HT1080 (cell line): ENCODE measurements at regions not wholly inside any gene's neighbourhood (a gene's known extent, or its start where the extent isn't known, plus 50 kb on each side); places are given as distances from the start of the nearest gene placed in this dataset.

Experiments
- DNase-seq: peaks from one replicate; pipeline ENCODE4 v3.0.0-alpha.2; 2015; ENCODE audit warnings: low read depth

DNA sequence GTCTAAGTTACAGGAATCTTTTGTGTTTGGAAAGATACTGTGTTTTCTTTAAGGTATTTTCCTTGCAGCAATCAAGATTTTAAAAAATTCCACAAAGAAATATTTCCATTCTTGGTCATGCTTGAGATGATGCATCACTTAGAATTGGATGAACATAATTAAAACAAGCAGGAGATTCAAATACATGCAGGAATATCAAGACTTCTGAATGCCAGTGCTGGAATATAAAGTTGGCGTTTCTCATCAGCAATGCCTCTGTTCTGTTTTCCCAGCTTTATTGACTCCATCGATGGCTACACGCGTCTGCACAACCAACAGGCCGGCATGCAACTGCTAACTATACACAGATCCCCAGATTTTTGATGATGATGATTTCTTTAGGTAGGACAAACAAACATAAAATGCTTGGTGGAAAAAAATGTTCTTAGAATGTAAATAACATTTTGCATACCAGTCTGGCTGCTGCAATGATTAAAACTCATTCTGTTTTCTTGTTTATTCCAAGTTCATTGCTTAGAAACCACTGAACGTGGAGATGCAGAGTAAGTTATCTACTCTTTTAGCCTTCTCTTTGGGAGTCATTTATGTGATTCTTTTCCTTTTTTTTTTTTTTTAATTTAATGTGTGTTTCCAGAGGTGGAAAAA is 91.3 kb upstream of the FAM171A1 start:
- DNase-seq: no peak

- peak; percentile 52 for DNase-seq
These were observed 90.4 kb upstream of the FAM171A1 start for GRCh38 chr10:15461353-15462108.

GRCh38 chr10:15460661-15461060 is 89.6 kb upstream of the FAM171A1 start:
- DNase-seq: no peak

DNA sequence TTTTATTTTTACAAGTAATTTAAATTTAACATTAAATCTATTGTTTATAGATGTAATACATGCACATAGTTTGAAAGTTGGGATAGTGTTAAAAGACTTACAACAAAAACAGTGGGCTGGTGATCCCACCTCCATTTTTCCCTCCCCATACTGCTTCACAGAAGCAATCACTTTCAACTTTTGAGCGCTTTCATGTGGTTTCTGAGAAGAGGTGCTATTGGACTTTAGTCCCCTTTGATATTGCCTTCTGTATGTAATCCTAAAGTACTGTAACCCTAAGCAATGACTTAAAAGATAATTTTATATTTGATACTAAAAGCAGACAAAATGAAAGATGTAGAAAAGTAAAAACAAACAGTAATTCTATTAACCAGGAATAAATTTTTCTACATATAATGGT is 88.1 kb upstream of the FAM171A1 start:
- DNase-seq: no peak

DNA sequence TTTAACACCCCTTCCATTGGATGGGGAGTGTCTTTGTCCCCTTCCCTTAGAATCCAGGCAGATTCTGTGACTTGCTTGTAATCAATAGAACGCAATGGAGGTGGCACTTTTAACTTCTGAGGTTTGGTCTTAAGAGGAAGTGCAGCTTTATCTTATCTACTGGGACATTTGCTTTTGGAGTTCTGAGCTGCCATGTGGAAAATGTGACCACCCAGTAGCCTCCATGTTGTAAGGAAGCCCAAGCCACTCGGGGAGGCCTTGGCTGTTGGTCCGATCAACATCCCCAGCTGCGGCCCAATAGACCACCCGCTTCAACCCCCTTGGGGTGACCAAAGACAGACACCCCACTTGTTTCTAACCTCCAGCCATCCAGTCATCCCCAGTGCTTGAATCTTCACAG is 86.3 kb upstream of the FAM171A1 start:
- DNase-seq: no peak

- no peak for DNase-seq
These were observed 84.4 kb upstream of the FAM171A1 start for GRCh38 chr10:15455456-15455855.

GRCh38 chr10:15453926-15454325 is 82.8 kb upstream of the FAM171A1 start:
- no peak for DNase-seq

DNA sequence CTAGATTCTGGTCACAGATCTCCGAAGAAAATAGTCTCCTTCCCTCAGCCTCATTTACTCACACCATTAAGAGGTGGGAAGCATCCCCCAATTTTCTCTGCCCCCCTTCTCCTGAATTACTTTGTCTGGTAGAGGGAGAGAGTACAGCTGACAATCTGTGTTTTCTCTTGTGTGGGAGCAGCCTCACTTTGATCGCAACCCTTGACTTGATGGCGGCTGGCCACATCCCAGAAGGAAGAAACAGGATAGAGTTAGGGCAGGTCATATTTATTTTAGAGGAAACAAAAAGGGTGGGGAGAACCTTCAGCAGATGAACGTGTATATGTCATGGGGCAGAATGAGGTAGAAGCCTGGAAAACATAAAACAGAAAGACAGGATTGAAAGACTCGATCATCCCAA is 82.4 kb upstream of the FAM171A1 start:
- DNase-seq: no peak

DNA sequence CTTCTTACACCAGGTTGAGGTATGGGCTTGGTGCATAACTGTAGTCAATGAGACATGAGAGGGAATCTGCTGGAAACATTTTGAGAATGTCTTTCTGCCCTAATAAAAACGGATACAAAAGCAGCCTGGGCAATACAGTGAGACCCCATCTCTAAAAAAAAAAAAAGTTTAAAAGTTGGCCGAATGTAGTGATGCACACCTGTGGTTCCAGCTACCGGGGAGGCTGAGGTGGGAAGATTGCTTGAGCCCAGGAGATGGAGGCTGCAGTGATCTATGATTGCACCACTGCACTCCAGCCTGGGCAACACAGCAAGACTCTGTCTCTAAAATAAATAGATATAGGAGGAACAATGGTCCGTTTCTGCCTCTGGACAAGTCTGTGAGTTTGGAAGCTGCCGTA is 81.5 kb upstream of the FAM171A1 start:
- no peak for DNase-seq

GRCh38 chr10:15451137-15452094 is 80.3 kb upstream of the FAM171A1 start:
- no peak for DNase-seq

GRCh38 chr10:15448598-15448997 is 77.5 kb upstream of the FAM171A1 start:
- DNase-seq: no peak

DNA sequence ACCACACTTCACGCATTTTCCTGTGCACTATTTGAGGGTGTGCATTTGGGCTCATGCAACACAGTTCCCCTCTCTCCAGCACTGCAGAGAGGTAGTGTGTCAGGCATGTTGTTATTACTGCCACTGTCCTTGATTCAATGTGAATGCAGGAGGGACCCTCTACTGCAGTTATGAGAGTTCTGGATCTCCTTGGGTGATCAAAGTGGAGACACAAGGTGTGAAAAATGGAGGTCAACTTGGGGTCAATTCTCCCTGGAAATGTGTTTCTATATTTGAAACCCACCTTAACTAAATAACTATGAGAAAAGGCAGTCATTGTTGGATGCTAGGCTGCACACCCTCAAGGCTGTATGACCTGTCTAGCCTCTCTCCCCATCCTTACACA is 73.9 kb upstream of the FAM171A1 start:
- no peak for DNase-seq

- no peak for DNase-seq
These were observed 73.3 kb upstream of the FAM171A1 start for GRCh38 chr10:15444105-15445005.

DNA sequence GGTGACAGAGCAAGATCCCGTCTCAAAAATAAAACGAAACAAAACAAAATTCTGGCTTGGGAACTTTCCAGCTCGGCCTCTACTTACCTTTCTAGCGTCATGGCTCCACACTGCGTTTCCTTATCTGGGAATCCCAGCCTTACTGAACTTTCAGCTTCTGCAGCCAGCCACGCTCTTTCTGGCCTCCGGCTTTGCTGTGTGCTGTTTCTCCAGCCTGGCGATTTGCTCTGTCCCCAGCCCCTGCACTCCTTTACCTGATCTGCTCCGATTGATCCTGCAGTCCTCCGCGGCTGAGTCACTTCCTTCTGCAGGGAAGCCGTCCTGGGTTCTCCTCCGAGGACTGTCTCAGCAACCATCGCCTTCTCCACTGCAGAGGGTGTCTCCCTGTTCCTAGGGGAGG is 71.0 kb upstream of the FAM171A1 start:
- DNase-seq: no peak

GRCh38 chr10:15440204-15440711 is 69.2 kb upstream of the FAM171A1 start:
- DNase-seq: no peak

GRCh38 chr10:15439341-15439842 is 68.3 kb upstream of the FAM171A1 start:
- DNase-seq: peak; percentile 3

DNA sequence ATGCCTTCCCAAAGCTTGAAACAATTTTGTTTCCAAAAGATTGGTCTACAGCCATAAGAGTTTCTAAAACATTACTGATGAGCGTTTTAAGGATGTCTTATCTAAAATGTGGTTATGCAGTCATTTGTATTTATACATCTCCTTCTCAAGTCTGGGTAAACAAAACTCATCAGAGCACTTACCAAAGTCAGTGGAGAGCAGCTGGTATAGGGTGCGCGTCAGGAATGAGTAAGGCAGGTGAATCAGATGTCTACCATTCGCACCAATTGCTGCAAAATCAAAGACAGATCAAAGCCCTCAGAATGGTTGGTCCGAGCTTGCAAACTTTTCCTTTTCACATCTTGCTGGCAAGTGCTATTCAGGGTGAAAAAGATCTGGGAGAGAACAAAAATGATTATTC is 65.6 kb upstream of the FAM171A1 start:
- no peak for DNase-seq

GRCh38 chr10:15433850-15434537 is 62.9 kb upstream of the FAM171A1 start:
- peak; percentile 49 for DNase-seq

GRCh38 chr10:15432266-15432665 is 61.2 kb upstream of the FAM171A1 start:
- DNase-seq: no peak
